Myocyte (in vitro differentiated cells): ENCODE measurements at regions not wholly inside any gene's neighbourhood (a gene's known extent, or its start where the extent isn't known, plus 50 kb on each side); places are given as distances from the start of the nearest gene placed in this dataset.
"Not testable (repeated sequence)": the region's sequence is repeated elsewhere in the genome, so short reads cannot be mapped to it uniquely, and the experiment has no call there.

Experiments
- DNase-seq: peaks from one replicate; pipeline ENCODE4 v3.0.0-alpha.2; 2012; ENCODE audit warnings: low read depth

DNA sequence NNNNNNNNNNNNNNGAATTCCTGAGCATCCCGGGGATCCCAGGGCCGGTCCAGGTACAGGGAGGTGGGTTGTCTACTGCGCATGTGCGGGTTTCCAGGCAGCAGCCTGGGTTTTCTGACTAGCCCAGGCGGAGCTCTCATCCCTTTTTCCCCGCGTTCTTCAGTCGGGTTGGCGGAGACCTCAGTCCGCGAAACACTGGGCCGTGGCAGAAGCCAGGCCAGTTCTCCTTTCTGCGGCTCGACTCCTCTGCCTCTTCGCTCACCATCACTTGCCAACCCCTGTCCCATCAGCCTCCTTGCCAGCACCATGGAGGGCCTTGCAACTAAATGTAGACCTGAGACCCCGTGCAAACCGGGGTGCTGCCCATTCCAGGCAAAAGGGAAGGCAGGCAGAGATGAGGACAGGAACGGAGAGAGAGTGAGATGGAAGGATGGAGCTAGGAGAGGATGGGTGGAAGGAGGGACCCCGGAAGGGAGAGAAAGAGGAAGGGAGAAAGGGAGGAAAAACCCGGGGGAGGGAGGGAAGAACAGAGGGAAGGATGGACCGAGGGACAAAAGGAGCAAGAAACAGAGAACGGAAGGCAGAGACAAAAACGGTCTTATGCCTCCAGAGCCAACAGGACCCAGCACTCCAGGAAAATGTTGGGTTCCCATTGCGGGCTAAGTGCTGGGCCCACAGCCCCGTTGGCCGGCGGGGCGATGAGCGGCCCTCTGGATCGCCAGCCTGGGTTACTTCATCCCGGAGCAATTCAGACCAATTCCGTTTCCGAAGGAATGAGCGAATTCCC, 445.4 kb upstream of the DEFB115 start:
- DNase-seq = peak; percentile 19

DNA sequence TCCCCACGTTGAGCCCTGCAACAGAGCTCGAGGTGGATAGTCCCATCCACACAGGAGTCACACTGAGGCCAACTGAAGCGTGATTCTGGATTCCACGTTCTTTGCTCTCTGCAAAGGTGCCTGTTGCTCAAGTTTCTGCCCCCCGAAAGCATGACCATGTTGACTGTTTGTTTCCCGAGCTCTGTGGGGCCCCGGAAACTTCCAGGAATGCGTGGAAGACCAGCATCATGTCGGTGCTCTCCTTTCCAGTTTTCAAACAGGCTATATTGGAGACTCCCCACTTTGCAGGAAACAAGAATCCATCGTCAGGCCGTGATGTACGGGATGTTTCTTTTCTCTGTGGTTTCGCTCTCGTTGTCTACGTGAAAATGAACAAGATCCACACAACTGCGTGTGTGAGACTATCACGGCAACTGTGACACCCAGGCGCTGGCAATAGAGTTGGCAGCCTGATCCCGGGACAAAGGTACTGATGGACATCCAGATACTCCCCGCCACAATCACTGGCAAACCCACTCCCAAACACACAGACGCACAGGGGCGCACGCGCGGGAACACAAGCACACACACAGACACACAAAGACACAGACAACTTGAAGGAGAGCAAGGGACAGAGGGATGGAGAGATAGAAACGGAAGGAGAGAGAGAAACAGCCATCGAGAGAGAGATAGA, 444.6 kb upstream of the DEFB115 start:
- no peak for DNase-seq

DNA sequence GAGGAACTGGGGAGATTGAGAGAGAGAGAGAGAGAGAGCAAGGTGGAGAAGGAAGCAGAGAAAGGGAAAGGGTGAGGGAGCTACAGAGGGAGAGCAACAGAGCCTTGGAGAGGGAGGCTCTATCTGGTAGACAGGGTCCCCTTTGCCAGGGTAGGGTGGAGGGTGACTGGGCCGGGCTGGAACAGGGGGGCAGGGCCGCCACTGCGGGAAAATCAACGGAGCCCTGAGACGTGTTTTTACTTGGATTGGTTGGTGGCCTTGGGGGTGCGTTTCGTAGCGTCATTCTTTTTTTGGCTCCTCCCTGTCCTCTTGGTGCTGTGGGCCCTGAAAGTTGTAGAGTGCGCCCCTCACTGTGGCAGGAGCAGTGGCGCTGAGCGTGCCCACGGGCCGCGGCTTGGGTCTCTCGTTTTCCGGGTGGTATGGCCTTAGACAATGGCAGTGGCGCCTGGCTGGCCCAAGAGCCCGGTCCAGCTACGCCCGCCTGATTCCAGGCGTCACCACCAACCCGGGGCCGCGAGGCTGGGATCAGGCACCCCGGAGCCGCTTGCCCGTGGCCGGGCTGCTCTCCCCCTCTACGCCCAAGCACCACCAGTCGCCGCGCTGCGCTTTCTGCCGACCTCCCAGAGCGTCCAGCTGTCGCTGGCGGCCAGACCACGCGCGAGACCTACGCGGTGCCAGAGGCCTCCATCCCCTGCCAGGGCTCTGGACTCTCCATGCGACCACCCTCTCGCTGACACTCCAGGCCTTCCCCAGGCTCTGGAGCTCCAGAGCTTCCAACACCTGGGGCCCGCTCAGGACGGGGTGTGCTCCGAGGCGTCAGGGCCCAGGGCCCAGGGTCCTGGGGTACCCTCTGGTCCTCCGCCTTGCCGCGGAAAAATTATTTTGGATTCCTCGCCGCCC, 443.8 kb upstream of the DEFB115 start:
- DNase-seq = not testable (repeated sequence)

DNA sequence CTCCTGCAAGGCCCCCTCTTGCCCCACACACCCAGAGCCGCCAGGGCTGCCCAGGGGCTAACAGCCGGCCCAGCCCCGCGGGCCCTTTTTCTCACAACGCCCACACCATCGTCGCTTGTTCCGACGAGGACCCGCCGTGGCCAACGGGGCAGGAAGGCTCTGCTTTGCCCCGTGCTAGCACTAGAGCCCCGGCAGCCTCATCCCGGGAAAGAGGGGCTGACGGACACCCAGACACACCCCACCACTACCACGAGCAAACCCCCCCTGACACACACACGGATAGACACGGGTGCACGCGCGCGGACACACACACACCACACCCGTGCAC, 443.2 kb upstream of the DEFB115 start:
- not testable (repeated sequence) for DNase-seq

DNA sequence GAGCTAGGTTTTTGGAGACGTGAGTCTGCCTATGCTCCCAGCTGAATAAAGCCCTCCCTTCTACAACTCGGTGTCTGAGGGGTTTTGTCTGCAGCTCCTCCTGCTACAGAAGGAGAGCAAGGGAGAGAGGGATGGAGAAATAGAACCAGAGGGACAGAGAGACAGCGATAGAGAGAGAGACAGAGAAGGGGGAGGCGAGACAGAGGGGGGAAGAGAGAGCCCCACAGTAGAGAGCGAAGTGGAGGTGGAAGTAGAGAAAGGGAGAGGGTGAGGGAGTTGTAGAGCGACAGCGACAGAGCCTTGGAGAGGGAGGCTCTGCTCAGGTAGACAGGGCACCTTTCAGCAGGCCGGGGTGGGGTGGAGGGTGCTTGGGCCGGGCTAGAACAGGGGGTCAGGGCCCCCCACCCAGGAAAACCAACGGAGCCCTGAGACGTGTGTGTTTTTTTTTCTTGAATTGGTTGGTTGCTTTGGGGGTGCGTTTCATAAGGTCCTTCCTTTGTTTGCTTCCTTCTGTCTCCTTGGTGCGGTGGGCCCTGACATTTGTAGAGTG, 442.4 kb upstream of the DEFB115 start:
- not testable (repeated sequence) for DNase-seq

DNA sequence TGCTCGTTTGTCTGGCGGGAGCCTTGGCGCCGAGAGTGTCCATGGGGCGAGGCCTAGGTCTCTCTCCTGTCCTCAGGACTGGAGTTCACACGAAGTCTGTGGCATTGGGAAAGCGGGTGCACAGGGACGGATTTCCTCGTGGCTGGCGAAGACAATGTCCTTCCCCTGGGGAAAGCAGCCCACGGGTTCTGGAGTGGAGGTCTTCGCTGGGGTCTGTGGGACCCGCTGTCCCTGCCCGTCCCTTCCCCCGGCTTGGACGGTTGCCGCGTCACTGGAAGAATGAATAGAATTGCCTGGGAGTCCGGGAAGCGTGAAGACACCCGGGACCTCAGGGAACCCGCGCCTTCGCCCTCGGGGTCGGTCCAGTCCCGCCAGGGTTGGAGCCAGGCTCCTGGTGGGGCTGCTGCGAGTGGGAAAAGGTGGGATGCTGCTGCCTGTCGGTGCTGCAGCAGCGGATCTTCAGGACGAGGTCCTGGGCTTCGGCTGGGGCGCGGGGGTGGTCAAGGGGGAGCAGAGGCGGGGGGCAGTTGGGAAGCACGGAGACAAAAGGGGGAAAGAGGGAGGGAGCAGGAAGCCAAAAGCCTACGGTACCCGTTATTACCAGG, 441.8 kb upstream of the DEFB115 start:
- no peak for DNase-seq

DNA sequence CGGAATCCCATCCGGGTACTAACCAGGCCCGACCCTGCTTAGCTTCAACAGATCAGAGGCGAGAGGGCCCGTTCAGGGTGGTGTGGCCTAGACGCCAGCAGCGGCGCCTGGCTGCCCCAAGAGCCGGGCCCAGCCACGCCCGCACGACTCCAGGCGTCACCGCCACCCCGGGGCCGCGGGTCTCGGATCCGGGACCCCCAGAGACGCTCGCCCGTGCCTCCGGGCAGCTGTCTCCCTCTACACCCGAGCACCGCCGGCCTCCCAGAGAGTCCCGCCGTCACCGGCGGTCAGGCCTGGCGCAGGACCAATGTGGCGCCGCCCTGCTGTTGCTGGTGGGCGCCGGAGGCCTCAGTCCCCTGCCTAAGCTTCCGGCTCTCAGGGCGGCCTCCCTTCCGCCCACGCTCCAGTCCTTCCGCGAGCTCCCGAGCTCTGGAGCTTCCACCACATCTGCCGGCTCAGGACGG, 441.2 kb upstream of the DEFB115 start:
- DNase-seq = no peak

DNA sequence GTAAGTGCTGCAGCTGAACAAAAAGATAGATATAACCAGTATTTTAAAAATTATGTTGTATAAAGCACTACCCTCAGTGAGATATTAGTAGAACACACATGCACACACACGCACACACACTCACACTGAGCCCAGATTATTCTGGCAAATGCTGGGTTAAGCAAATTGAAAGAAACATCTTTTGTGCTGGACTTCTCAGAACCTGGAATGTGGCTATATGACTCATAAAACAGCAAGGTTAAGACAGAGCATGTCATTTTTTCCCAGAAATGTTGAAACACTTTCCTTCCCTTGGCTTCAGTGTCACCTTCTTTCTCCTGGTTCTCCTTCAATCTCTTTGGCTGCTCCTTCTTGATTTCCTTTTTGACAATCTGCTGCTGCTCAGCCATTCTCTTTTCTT, 435.8 kb upstream of the DEFB115 start:
- DNase-seq = not testable (repeated sequence)

DNA sequence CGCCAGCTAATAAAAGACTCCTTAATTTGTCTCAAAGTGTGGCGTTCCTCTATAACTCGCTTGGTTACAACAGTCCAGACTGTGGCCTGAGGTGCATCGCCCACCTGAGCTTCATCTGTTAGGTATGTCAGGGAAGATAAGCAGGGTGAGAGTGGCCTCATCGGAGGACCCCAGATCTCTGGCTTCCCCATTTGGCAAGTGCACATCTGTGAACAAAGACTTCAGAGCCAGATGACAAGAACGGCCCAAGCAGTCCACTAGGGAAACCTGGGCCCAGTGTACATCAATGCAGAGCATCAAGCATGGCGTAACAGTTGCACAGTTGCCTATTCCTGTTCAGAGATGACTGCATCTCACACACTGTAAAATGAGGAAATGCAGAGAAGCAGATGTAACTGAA, 432.8 kb upstream of the DEFB115 start:
- DNase-seq = not testable (repeated sequence)

DNA sequence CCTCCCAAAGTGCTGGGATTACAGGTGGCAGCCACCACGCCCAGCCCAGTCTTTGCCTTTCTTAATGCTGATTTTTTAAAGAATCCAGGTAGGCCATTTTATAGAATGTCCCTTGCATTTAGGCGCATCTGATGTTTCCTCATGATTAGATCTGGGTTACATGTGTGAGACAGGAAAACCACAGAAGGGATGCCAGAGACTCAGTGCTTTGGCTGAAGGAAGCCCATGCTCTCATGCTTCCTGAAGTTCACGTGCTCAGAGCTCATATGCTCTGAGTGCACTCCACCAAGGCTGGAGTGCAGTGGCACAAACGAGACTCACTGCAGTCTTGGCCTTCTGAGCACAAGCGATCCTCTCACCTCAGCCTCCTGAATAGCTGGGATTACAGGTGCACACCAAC, 411.5 kb upstream of the DEFB115 start:
- DNase-seq = not testable (repeated sequence)

DNA sequence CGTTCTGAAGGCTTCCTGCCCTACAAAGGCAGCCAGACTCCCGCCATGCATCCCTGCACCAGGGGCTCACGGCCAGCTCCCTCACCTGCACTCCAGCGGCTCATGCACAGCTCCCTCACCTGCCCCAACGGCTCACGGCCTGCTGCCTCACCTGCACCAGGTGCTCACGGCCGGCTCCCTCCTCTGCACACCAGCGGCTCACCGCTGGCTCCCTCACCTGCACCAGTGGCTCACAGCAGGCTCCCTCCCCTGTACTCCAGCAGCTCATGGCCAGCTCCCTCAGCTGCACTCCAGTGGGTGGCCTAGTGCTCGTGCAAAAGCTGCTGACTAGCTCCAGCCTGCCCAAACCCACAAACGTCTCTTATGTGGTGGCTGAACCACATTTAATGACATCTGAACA, 389.2 kb upstream of the DEFB115 start:
- DNase-seq = not testable (repeated sequence)

DNA sequence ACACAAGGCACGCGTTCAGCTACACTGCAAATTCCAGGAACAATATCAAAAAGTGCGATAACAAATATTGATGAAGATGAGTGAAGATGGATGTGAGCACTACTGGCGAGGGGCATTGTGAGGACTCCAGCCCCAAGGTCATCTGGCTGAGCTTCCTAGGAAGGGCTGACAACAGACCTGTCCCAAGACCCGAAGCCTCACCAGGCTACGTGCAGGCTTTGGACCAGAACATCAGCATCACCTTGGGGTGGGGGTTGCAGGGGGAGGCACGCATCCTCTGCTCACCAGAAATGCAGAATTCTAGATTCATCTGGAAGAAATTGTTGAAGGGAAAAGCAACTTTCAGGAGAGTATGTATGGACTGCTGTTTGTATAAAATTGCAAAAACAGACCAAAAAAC, 386.3 kb upstream of the DEFB115 start:
- not testable (repeated sequence) for DNase-seq

DNA sequence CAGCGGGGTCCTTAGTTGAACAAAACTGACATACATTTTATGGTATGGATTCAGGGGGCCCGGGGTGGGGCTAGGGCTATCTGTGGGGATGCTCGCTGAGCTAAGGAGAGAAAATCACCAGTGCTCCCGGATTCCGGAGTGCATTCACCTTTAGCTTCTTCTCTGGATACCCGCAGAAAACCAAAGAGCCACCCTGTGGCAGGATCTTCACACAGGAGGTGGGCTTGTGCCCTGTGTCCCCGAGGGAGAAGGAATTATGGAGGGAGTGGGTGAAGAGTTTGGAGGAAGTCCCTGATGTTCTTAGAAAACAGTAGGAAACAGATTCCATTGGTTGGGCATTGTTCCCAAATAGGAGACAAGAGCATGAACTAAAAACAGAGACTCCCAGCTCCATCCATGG, 385.2 kb upstream of the DEFB115 start:
- DNase-seq = not testable (repeated sequence)

DNA sequence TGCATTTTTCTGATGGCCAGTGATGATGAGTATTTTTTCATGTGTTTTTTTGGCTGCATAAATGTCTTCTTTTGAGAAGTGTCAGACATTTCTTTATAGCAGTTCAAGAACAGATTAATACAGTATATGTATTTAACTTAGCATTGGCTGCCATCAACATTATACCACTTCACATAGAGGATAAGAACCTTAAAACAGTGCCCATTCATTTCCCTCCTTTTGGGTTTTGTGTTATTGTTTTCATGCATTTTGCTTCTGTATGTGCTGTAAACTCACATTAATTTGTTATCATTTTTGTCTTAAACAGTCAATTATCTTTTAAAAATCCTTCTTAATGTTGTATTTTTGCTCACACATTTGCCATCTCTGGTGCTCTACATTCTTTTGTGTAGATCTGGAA, 381.6 kb upstream of the DEFB115 start:
- not testable (repeated sequence) for DNase-seq

DNA sequence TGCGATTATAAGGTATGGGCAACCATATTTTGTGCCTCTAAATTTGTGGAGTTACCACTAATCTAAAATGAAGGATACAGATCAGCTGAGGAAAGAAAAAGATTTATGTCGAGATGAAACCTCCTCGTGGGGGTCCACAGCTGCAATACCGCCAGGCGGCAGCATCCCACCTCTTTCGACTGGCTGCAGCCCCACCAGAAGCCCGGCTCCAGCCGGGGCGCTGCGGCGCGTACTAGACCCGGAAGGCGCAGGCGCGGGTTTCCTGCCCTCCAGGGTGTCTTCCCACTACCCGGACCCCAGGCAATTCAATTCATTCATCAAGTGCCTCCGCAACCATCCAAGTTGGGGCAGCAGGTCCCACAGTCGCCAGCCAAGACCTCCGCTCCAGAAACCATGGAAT, 366.1 kb upstream of the DEFB115 start:
- DNase-seq = not testable (repeated sequence)

DNA sequence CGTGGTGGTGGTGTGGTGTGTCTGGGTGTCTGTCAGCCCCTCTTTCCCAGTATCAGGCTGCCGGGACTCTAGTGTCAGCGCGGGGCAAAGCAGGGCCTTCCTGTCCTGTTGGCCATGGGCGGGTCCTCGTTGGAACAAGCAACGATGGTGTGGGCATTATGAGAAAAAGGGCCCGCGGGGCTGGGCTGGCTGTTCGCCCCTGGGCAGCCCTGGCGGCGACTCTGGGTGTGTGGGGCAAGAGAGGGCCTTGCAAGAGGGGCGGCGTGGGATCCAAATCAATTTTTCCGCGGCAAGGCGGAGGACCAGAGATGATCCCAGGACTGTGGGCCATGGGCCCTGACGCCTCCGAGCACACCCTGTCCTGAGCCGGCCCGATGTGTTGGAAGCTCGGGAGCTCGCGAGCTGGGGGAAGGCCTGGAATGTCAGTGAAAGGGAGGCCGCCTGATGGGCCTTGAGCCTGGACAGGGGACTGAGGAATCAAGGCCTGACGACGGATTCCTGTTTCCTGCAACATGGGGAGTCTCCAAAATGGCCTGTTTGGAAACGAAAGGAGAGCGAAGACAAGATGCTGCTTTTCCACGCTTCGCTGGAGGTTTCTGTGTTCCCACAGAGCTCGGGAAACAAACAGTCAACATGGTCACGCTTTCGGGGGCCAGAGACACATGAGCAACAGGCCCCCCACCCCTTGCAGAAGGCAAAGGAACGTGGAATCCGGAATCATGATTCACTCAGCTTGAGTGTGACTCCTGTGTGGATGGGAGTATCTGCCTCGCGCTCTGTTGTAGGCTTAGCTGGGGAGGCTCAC, 364.7 kb upstream of the DEFB115 start:
- no peak for DNase-seq

DNA sequence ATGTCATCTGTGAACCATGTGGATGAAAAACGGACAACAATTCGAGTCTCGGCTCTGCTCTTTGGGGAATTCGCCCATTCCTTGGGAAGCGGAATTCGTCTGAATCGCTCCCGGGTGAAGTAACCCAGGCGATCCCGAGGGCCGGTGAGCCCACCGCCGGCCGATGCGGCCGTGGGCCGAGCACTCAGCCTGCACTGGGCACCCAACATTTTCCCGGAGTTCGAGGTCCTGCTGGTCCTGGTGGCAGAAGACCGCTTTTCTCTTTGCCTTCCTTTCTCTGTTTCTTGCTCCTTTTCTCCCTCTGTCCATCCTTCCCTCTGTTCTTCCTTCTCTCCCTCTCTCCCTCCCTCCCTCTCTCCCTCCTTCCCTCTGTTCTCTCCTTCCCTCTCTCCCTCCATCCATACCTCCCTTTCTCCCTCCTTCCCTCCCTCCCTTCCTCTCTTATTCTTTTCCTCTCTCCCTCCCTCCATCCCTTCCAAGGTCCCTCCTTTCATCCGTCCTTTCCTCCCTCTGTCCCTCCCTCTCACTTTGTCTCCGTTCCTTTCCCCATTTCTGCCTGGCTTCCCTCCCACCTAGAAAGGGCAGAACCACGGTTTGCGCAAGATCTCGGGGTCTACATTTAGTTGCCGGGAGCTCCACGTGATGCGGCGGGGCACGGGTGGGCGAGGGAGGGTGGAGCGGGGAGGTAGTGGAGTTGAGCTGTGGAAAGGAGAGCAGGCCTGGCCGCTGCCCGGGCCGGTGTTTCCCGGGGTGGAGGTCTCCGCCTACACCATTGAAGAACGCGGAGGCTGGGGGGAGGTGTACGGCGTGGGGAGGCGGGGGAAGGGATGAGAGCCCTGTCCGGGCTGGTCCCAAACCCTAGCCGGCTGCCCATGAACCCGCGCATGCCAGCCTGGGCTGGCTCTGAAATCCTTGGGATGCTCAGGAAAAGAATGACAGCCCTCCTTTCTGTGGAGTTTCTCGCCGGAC, 363.8 kb upstream of the DEFB115 start:
- DNase-seq = not testable (repeated sequence)

DNA sequence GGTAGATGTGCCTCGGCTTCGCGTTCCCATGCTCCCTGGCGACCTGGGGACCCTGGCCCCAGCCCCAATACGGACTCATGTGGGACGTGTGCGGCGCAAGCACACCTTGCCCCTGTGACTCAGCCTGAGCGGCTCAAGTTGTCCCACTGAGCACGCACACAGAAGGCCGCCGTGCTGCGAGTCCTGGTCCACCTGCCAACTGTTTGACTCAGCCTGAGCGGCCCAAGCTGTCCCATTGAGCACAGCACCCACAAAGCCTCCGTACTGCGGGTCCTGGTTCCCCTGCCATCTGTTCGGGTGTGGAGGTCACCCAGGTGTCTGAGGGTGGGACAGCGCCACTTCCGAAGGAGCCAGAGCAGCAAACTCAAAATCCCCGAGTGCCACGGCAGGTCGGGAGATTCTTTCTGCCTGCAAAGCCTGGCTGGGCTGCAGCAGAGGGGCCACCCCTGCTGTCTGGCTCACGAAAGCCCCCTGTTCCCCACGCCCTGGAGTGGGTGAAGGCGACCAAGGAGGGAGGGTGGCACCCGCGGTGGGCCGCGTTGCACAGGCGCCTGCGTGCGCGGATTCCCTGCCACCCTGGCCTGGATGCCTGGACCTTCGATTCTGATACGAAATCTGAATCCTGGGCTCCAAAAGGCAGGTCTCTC, 362.6 kb upstream of the DEFB115 start:
- DNase-seq = not testable (repeated sequence)

DNA sequence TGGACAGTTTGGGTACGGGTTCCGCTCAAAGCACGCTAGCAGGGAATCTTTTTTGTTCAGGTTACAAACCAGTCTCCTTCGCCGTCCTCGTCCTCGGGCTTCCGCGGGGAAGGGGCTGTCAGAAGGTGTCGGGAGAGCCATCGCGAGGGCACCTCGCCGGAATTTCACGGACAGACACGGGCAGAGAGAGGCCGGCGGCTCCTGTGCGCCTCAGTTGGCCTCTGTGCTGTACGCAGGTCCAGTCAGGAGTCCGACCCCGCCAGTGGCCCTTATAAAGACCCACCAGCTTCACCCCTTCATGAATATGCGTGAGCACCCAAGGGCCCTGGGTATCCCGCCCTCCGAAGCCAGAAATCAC, 362.1 kb upstream of the DEFB115 start:
- not testable (repeated sequence) for DNase-seq
